Neural progenitor cell (in vitro differentiated cells): ENCODE measurements at regions not wholly inside any gene's neighbourhood (a gene's known extent, or its start where the extent isn't known, plus 50 kb on each side); places are given as distances from the start of the nearest gene placed in this dataset.
A peak's percentile ranks its signal among the peaks of the same experiment; 100 is the strongest.

Experiments
- DNase-seq: peaks from one replicate; pipeline ENCODE4 v3.0.0-alpha.2; 2016; ENCODE audit warnings: low spot score
- H2AFZ ChIP-seq: fragments of 200-600 bp; sonication (generic); replicated peaks from 2 replicates; pipeline ENCODE4 v1.6.1; 2016; ENCODE audit warnings: antibody characterized with exemption
- H3F3A ChIP-seq: fragments of 200-600 bp; sonication (generic); 2 replicates; pipeline ENCODE4 v1.6.1; 2016; ENCODE audit warnings: antibody characterized with exemption, low read depth
- H3K27ac ChIP-seq: fragments of 200-600 bp; sonication (generic); 2 replicates; pipeline ENCODE4 v1.5.1; 2016; ENCODE audit warnings: mild to moderate bottlenecking
- H3K27me3 ChIP-seq: fragments of 200-600 bp; sonication (generic); 2 replicates; pipeline ENCODE4 v1.6.1; 2016; ENCODE audit warnings: mild to moderate bottlenecking, moderate library complexity
- H3K36me3 ChIP-seq: fragments of 200-600 bp; sonication (generic); 2 replicates; pipeline ENCODE4 v1.5.1; 2016
- H3K4me1 ChIP-seq: fragments of 200-600 bp; sonication (generic); 2 replicates; pipeline ENCODE4 v1.6.1; 2016; ENCODE audit warnings: mixed run types
- H3K4me2 ChIP-seq: fragments of 200-600 bp; sonication (generic); 2 replicates; pipeline ENCODE4 v1.6.1; 2016
- H3K4me3 ChIP-seq: fragments of 200-600 bp; sonication (generic); 2 replicates; pipeline ENCODE4 v1.5.1; 2016
- H3K79me2 ChIP-seq: fragments of 200-600 bp; sonication (generic); 2 replicates; pipeline ENCODE4 v1.6.1; 2016; ENCODE audit warnings: low read depth
- H3K9ac ChIP-seq: fragments of 200-600 bp; sonication (generic); 2 replicates; pipeline ENCODE4 v1.6.1; 2016
- H3K9me3 ChIP-seq: fragments of 200-600 bp; sonication (generic); 2 replicates; pipeline ENCODE4 v1.5.1; 2016; ENCODE audit warnings: low read depth
- H4K20me1 ChIP-seq: fragments of 200-600 bp; sonication (generic); 2 replicates; pipeline ENCODE4 v1.6.1; 2016; ENCODE audit warnings: low read depth
- H3K27ac Mint-ChIP-seq: 3 replicates; pipeline ENCODE4 v1.8.0; 2021; ENCODE audit warnings: mixed read lengths
- H3K27me3 Mint-ChIP-seq: 2 replicates; pipeline ENCODE4 v1.8.0; 2022; ENCODE audit warnings: low read depth, mild to moderate bottlenecking, inconsistent platforms, moderate library complexity, mixed read lengths; ENCODE audit not compliant: insufficient read depth
- H3K36me3 Mint-ChIP-seq: 3 replicates; pipeline ENCODE4 v1.8.0; 2021; ENCODE audit warnings: mixed read lengths
- H3K4me1 Mint-ChIP-seq: 3 replicates; pipeline ENCODE4 v1.8.0; 2021; ENCODE audit warnings: mixed read lengths
- H3K4me3 Mint-ChIP-seq: 3 replicates; pipeline ENCODE4 v1.8.0; 2021; ENCODE audit warnings: mild to moderate bottlenecking, moderate library complexity, mixed read lengths
- H3K9me3 Mint-ChIP-seq: 3 replicates; pipeline ENCODE4 v1.8.0; 2020; ENCODE audit warnings: mixed read lengths
- EZH2 ChIP-seq: fragments of 200-600 bp; sonication (generic); IDR thresholded peaks from 2 replicates; pipeline ENCODE4 v1.6.1; 2017; ENCODE audit warnings: antibody characterized with exemption, mild to moderate bottlenecking, moderate library complexity
- EZH2phosphoT487 ChIP-seq: fragments of 200-600 bp; sonication (generic); IDR thresholded peaks from 2 replicates; pipeline ENCODE4 v1.6.1; 2017; ENCODE audit warnings: antibody characterized with exemption
- TF ChIP-seq, protein P1 (sequence below): fragments of 200-600 bp; sonication (generic); IDR thresholded peaks from 2 replicates; pipeline ENCODE4 v1.5.1; 2017; ENCODE audit warnings: antibody characterized with exemption, mild to moderate bottlenecking

GRCh38 chr5:3217771-3218495 lies 377.7 kb upstream of the IRX1 start:
- H3K27ac Mint-ChIP-seq: no peak overlapping the region
- no peaks in the 10 kb centered on the region for H3K79me2 ChIP-seq
- H3K9me3 Mint-ChIP-seq: no peaks in the 10 kb centered on the region
- H3K4me3 Mint-ChIP-seq: no peak overlapping the region
- TF ChIP-seq EZH2: no peak
- TF ChIP-seq EZH2phosphoT487: no peak
- TF ChIP-seq, protein P1, sequence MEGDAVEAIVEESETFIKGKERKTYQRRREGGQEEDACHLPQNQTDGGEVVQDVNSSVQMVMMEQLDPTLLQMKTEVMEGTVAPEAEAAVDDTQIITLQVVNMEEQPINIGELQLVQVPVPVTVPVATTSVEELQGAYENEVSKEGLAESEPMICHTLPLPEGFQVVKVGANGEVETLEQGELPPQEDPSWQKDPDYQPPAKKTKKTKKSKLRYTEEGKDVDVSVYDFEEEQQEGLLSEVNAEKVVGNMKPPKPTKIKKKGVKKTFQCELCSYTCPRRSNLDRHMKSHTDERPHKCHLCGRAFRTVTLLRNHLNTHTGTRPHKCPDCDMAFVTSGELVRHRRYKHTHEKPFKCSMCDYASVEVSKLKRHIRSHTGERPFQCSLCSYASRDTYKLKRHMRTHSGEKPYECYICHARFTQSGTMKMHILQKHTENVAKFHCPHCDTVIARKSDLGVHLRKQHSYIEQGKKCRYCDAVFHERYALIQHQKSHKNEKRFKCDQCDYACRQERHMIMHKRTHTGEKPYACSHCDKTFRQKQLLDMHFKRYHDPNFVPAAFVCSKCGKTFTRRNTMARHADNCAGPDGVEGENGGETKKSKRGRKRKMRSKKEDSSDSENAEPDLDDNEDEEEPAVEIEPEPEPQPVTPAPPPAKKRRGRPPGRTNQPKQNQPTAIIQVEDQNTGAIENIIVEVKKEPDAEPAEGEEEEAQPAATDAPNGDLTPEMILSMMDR: no peak
- no peaks in the 10 kb centered on the region for H4K20me1 ChIP-seq
- no peak overlapping the region for H3K4me2 ChIP-seq
- no peak overlapping the region for H3K27ac ChIP-seq
- no peaks in the 10 kb centered on the region for H3K9me3 ChIP-seq
- no peak overlapping the region for H2AFZ ChIP-seq
- H3K36me3 Mint-ChIP-seq: no peaks in the 10 kb centered on the region
- H3K9ac ChIP-seq: no peak overlapping the region
- H3K36me3 ChIP-seq: no peaks in the 10 kb centered on the region
- H3F3A ChIP-seq: no peaks in the 10 kb centered on the region
- H3K4me1 Mint-ChIP-seq: no peaks in the 10 kb centered on the region
- no peaks in the 10 kb centered on the region for H3K27me3 ChIP-seq
- H3K4me3 ChIP-seq: no peak overlapping the region
- H3K27me3 Mint-ChIP-seq: peaks cover 8% of the 10 kb centered on the region
- no peak for DNase-seq
- no peaks in the 10 kb centered on the region for H3K4me1 ChIP-seq

GRCh38 chr5:3217114-3217513 lies 378.5 kb upstream of the IRX1 start:
- H3K27me3 ChIP-seq: no peaks in the 10 kb centered on the region
- H3K36me3 ChIP-seq: no peaks in the 10 kb centered on the region
- Mint-ChIP-seq H3K9me3 (no peaks in the 10 kb centered on the region), H3K36me3 (no peaks in the 10 kb centered on the region), H3K27ac (no peak overlapping the region), H3K27me3 (peaks cover 8% of the 10 kb centered on the region), H3K4me3 (no peak overlapping the region), H3K4me1 (no peaks in the 10 kb centered on the region)
- DNase-seq: no peak
- no peak overlapping the region for H2AFZ ChIP-seq
- no peaks in the 10 kb centered on the region for H3K4me1 ChIP-seq
- no peaks in the 10 kb centered on the region for H3K9me3 ChIP-seq
- no peaks in the 10 kb centered on the region for H3F3A ChIP-seq
- no peaks in the 10 kb centered on the region for H4K20me1 ChIP-seq
- TF ChIP-seq EZH2phosphoT487 (no peak), EZH2 (no peak)
- TF ChIP-seq, protein P1: no peak
- no peak overlapping the region for H3K4me2 ChIP-seq
- no peak overlapping the region for H3K4me3 ChIP-seq
- no peak overlapping the region for H3K9ac ChIP-seq
- H3K27ac ChIP-seq: no peak overlapping the region
- no peaks in the 10 kb centered on the region for H3K79me2 ChIP-seq

DNA sequence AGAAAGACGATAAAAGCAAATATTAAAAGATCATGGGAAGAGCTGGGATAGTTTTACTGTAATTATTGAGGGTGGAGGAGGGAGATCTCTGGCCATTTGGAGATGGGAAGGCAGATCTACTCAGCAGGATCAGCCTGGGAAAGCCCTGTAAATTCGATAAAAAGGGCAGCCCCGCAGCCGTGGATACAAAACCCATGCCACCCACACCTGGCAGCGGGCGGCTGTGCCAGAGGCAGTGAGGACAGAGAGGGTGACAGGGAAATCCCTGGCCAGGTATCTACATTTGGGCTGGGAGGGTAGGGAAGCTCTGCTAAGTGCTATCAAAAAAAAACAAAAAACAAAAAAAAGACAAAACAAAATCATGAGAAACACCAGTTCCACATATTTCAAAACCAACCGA lies 379.2 kb upstream of the IRX1 start:
- peaks cover 8% of the 10 kb centered on the region for H3K27me3 Mint-ChIP-seq
- Histone ChIP-seq H3K4me1 (no peaks in the 10 kb centered on the region), H3K79me2 (no peaks in the 10 kb centered on the region), H3K27ac (no peak overlapping the region), H3K4me3 (no peak overlapping the region), H3K9ac (no peak overlapping the region), H3K4me2 (no peak overlapping the region), H4K20me1 (no peaks in the 10 kb centered on the region), H3F3A (no peaks in the 10 kb centered on the region), H3K9me3 (no peaks in the 10 kb centered on the region), H3K27me3 (no peaks in the 10 kb centered on the region), H2AFZ (no peak overlapping the region), H3K36me3 (no peaks in the 10 kb centered on the region)
- H3K9me3 Mint-ChIP-seq: no peaks in the 10 kb centered on the region
- TF ChIP-seq EZH2phosphoT487 (no peak), EZH2 (no peak)
- TF ChIP-seq, protein P1: no peak
- H3K36me3 Mint-ChIP-seq: no peaks in the 10 kb centered on the region
- H3K4me1 Mint-ChIP-seq: no peaks in the 10 kb centered on the region
- H3K4me3 Mint-ChIP-seq: no peak overlapping the region
- DNase-seq: no peak
- H3K27ac Mint-ChIP-seq: peak overlapping the region; percentile 29
